ENCODE measurements at regions not wholly inside any gene's neighbourhood (a gene's known extent, or its start where the extent isn't known, plus 50 kb on each side); places are given as distances from the start of the nearest gene placed in this dataset.

- TF ChIP-seq RAD21 (IDR thresholded peaks at IDR 0.05) (no peak), MAX (IDR thresholded peaks at IDR 0.05) (no peak), GABPA (IDR thresholded peaks at IDR 0.05 in 1 of 2, conservative IDR thresholded peaks at IDR 0.05 in 1 of 2) (no peak), RXRA (IDR thresholded peaks at IDR 0.05) (no peak), EGR1 (IDR thresholded peaks at IDR 0.05; ENCODE audit: low read depth in 2 of 2) (no peak), FOXA1 (IDR thresholded peaks at IDR 0.05) (no peak), SP1 (IDR thresholded peaks at IDR 0.05) (no peak)
- TF ChIP-seq, protein P1, sequence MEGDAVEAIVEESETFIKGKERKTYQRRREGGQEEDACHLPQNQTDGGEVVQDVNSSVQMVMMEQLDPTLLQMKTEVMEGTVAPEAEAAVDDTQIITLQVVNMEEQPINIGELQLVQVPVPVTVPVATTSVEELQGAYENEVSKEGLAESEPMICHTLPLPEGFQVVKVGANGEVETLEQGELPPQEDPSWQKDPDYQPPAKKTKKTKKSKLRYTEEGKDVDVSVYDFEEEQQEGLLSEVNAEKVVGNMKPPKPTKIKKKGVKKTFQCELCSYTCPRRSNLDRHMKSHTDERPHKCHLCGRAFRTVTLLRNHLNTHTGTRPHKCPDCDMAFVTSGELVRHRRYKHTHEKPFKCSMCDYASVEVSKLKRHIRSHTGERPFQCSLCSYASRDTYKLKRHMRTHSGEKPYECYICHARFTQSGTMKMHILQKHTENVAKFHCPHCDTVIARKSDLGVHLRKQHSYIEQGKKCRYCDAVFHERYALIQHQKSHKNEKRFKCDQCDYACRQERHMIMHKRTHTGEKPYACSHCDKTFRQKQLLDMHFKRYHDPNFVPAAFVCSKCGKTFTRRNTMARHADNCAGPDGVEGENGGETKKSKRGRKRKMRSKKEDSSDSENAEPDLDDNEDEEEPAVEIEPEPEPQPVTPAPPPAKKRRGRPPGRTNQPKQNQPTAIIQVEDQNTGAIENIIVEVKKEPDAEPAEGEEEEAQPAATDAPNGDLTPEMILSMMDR (IDR thresholded peaks at IDR 0.05; ENCODE audit: low read depth, low read length, missing input control) = no peak
- TF ChIP-seq, protein P2, sequence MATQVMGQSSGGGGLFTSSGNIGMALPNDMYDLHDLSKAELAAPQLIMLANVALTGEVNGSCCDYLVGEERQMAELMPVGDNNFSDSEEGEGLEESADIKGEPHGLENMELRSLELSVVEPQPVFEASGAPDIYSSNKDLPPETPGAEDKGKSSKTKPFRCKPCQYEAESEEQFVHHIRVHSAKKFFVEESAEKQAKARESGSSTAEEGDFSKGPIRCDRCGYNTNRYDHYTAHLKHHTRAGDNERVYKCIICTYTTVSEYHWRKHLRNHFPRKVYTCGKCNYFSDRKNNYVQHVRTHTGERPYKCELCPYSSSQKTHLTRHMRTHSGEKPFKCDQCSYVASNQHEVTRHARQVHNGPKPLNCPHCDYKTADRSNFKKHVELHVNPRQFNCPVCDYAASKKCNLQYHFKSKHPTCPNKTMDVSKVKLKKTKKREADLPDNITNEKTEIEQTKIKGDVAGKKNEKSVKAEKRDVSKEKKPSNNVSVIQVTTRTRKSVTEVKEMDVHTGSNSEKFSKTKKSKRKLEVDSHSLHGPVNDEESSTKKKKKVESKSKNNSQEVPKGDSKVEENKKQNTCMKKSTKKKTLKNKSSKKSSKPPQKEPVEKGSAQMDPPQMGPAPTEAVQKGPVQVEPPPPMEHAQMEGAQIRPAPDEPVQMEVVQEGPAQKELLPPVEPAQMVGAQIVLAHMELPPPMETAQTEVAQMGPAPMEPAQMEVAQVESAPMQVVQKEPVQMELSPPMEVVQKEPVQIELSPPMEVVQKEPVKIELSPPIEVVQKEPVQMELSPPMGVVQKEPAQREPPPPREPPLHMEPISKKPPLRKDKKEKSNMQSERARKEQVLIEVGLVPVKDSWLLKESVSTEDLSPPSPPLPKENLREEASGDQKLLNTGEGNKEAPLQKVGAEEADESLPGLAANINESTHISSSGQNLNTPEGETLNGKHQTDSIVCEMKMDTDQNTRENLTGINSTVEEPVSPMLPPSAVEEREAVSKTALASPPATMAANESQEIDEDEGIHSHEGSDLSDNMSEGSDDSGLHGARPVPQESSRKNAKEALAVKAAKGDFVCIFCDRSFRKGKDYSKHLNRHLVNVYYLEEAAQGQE (IDR thresholded peaks at IDR 0.05) = no peak
- TF ChIP-seq, protein P3, sequence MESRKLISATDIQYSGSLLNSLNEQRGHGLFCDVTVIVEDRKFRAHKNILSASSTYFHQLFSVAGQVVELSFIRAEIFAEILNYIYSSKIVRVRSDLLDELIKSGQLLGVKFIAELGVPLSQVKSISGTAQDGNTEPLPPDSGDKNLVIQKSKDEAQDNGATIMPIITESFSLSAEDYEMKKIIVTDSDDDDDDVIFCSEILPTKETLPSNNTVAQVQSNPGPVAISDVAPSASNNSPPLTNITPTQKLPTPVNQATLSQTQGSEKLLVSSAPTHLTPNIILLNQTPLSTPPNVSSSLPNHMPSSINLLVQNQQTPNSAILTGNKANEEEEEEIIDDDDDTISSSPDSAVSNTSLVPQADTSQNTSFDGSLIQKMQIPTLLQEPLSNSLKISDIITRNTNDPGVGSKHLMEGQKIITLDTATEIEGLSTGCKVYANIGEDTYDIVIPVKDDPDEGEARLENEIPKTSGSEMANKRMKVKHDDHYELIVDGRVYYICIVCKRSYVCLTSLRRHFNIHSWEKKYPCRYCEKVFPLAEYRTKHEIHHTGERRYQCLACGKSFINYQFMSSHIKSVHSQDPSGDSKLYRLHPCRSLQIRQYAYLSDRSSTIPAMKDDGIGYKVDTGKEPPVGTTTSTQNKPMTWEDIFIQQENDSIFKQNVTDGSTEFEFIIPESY (IDR thresholded peaks at IDR 0.05) = no peak
Measured at GRCh38 chr3:182484682-182485081, 308.6 kb upstream of the ATP11B start.
